GM18498 (cell line): ENCODE measurements at regions not wholly inside any gene's neighbourhood (a gene's known extent, or its start where the extent isn't known, plus 50 kb on each side); places are given as distances from the start of the nearest gene placed in this dataset.
"Not testable (repeated sequence)": the region's sequence is repeated elsewhere in the genome, so short reads cannot be mapped to it uniquely, and the experiment has no call there.

Source experiments
- ATAC-seq: cut with Tn5 transposase; IDR thresholded peaks from one replicate; pipeline ENCODE4 v1.9.1; 2021; ENCODE audit warnings: mild to moderate bottlenecking, moderate library complexity; ENCODE audit not compliant: unreplicated experiment

GRCh38 chr3:110430146-110430545, 641.5 kb upstream of the NECTIN3 start:
- no peak for ATAC-seq

GRCh38 chr3:110436209-110436608, 635.4 kb upstream of the NECTIN3 start:
- no peak for ATAC-seq

GRCh38 chr3:110440066-110440653, 631.5 kb upstream of the NECTIN3 start:
- not testable (repeated sequence) for ATAC-seq

GRCh38 chr3:110454066-110454465, 617.5 kb upstream of the NECTIN3 start:
- no peak for ATAC-seq

GRCh38 chr3:110456001-110456400, 615.6 kb upstream of the NECTIN3 start:
- ATAC-seq: no peak

- ATAC-seq: no peak
Measured at GRCh38 chr3:110456438-110457138, 615.0 kb upstream of the NECTIN3 start.

GRCh38 chr3:110457508-110457907, 614.1 kb upstream of the NECTIN3 start:
- no peak for ATAC-seq

- ATAC-seq: no peak
Measured at GRCh38 chr3:110459021-110459420, 612.6 kb upstream of the NECTIN3 start.

GRCh38 chr3:110470310-110470709, 601.3 kb upstream of the NECTIN3 start:
- ATAC-seq: no peak

- ATAC-seq: no peak
Measured at GRCh38 chr3:110473405-110473804, 598.2 kb upstream of the NECTIN3 start.

GRCh38 chr3:110474397-110474796, 597.2 kb upstream of the NECTIN3 start:
- no peak for ATAC-seq

- no peak for ATAC-seq
Measured at GRCh38 chr3:110478377-110479054, 593.1 kb upstream of the NECTIN3 start.

- no peak for ATAC-seq
Measured at GRCh38 chr3:110479731-110480130, 591.9 kb upstream of the NECTIN3 start.

GRCh38 chr3:110485389-110485788, 586.2 kb upstream of the NECTIN3 start:
- no peak for ATAC-seq

GRCh38 chr3:110487840-110488239, 583.8 kb upstream of the NECTIN3 start:
- no peak for ATAC-seq

- no peak for ATAC-seq
Measured at GRCh38 chr3:110491413-110491812, 580.2 kb upstream of the NECTIN3 start.

- no peak for ATAC-seq
Measured at GRCh38 chr3:110492876-110493275, 578.7 kb upstream of the NECTIN3 start.

GRCh38 chr3:110493438-110494092, 578.1 kb upstream of the NECTIN3 start:
- ATAC-seq: no peak

- ATAC-seq: no peak
Measured at GRCh38 chr3:110494093-110494490, 577.5 kb upstream of the NECTIN3 start.

- no peak for ATAC-seq
Measured at GRCh38 chr3:110494728-110495127, 576.9 kb upstream of the NECTIN3 start.

GRCh38 chr3:110495201-110495927, 576.3 kb upstream of the NECTIN3 start:
- no peak for ATAC-seq
